ENCODE measurements at regions not wholly inside any gene's neighbourhood (a gene's known extent, or its start where the extent isn't known, plus 50 kb on each side); places are given as distances from the start of the nearest gene placed in this dataset.

- Histone ChIP-seq H3K27me3 (ENCODE audit: control insufficient read depth in 1 of 2, insufficient read depth in 1 of 2, low read length in 2 of 2) (peaks cover 0 to 18% of the 10 kb centered on the region in 2 experiments), H3K9me3 (ENCODE audit: control insufficient read depth, low read length) (no peaks in the 10 kb centered on the region), H2BK5ac (ENCODE audit: low read depth, low read length, poor library complexity, severe bottlenecking) (no peak overlapping the region), H3K14ac (ENCODE audit: low read length in 2 of 2) (no peak overlapping the region), H4K8ac (ENCODE audit: low read length) (no peak overlapping the region), H3K36me3 (ENCODE audit: control insufficient read depth in 1 of 2, insufficient read depth in 2 of 2, low read depth in 1 of 2, low read length in 2 of 2) (no peaks in the 10 kb centered on the region), H2BK15ac (ENCODE audit: low read depth, poor library complexity, severe bottlenecking) (no peak overlapping the region), H3K18ac (ENCODE audit: low read depth in 1 of 2, low read length in 2 of 2) (no peak overlapping the region), H2AK5ac (ENCODE audit: low read length, severe bottlenecking) (no peak overlapping the region), H4K91ac (ENCODE audit: low read length) (no peak overlapping the region), H3K4ac (ENCODE audit: low read depth in 1 of 2, low read length in 2 of 2) (no peak overlapping the region), H2BK12ac (ENCODE audit: low read length in 2 of 2) (no peak overlapping the region), H3K4me2 (ENCODE audit: low read length, poor library complexity, severe bottlenecking) (no peak overlapping the region), H2AFZ (ENCODE audit: low read depth, low read length) (no peak overlapping the region), H2BK120ac (ENCODE audit: low read depth, low read length) (no peak overlapping the region), H3K23ac (ENCODE audit: low read length in 2 of 2) (no peak overlapping the region), H3K4me3 (ENCODE audit: insufficient read depth in 1 of 2, low read depth in 1 of 2, low read length in 2 of 2) (no peak overlapping the region), H3K9ac (ENCODE audit: low read length) (no peak overlapping the region), H3K79me1 (replicated peaks; ENCODE audit: low read length, poor library complexity, severe bottlenecking) (no peaks in the 10 kb centered on the region), H3K4me1 (ENCODE audit: control insufficient read depth, insufficient read depth, low read depth, low read length) (peaks cover 11% of the 10 kb centered on the region), H3K27ac (ENCODE audit: low read length, poor library complexity, severe bottlenecking) (no peak overlapping the region)
- peak; percentile 5 for DNase-seq
- 19% methylated on average over 3 of the region's 3 CpGs for WGBS
Measured at GRCh38 chr6:8243475-8243874, 141.1 kb upstream of the EEF1E1 start.

- Histone ChIP-seq H3K79me1 (replicated peaks; ENCODE audit: low read length, poor library complexity, severe bottlenecking) (no peaks in the 10 kb centered on the region), H2BK120ac (ENCODE audit: low read depth, low read length) (no peak overlapping the region), H3K27ac (ENCODE audit: low read length, poor library complexity, severe bottlenecking) (no peak overlapping the region), H3K18ac (ENCODE audit: low read depth in 1 of 2, low read length in 2 of 2) (no peak overlapping the region), H3K27me3 (ENCODE audit: control insufficient read depth in 1 of 2, insufficient read depth in 1 of 2, low read length in 2 of 2) (peaks cover 0 to 21% of the 10 kb centered on the region in 2 experiments), H2BK15ac (ENCODE audit: low read depth, poor library complexity, severe bottlenecking) (no peak overlapping the region), H2AK5ac (ENCODE audit: low read length, severe bottlenecking) (peak overlapping the region; percentile 57), H3K36me3 (ENCODE audit: control insufficient read depth in 1 of 2, insufficient read depth in 2 of 2, low read depth in 1 of 2, low read length in 2 of 2) (no peaks in the 10 kb centered on the region), H3K9me3 (ENCODE audit: control insufficient read depth, low read length) (no peaks in the 10 kb centered on the region), H4K91ac (ENCODE audit: low read length) (no peak overlapping the region), H2AFZ (ENCODE audit: low read depth, low read length) (no peak overlapping the region), H4K8ac (ENCODE audit: low read length) (no peak overlapping the region), H2BK5ac (ENCODE audit: low read depth, low read length, poor library complexity, severe bottlenecking) (no peak overlapping the region), H3K4me3 (ENCODE audit: insufficient read depth in 1 of 2, low read depth in 1 of 2, low read length in 2 of 2) (no peak overlapping the region), H3K4me1 (ENCODE audit: control insufficient read depth, insufficient read depth, low read depth, low read length) (peaks cover 11% of the 10 kb centered on the region), H2BK12ac (ENCODE audit: low read length in 2 of 2) (no peak overlapping the region), H3K14ac (ENCODE audit: low read length in 2 of 2) (no peak overlapping the region), H3K4me2 (ENCODE audit: low read length, poor library complexity, severe bottlenecking) (no peak overlapping the region), H3K9ac (ENCODE audit: low read length) (no peak overlapping the region), H3K4ac (ENCODE audit: low read depth in 1 of 2, low read length in 2 of 2) (no peak overlapping the region), H3K23ac (ENCODE audit: low read length in 2 of 2) (no peak overlapping the region)
- WGBS, result 93% methylated on average over 3 of the region's 3 CpGs
- no peak for DNase-seq
Measured at GRCh38 chr6:8242885-8243284, 140.5 kb upstream of the EEF1E1 start.

- DNase-seq, result no peak
- no peak overlapping the region for H3K14ac ChIP-seq (ENCODE audit: low read length in 2 of 2)
- H2BK120ac ChIP-seq (ENCODE audit: low read depth, low read length), result no peak overlapping the region
- H2AK5ac ChIP-seq (ENCODE audit: low read length, severe bottlenecking), result no peak overlapping the region
- H2BK12ac ChIP-seq (ENCODE audit: low read length in 2 of 2), result no peak overlapping the region
- WGBS, result 88% methylated on average over 7 of the region's 7 CpGs
- H2BK15ac ChIP-seq (ENCODE audit: low read depth, poor library complexity, severe bottlenecking), result no peak overlapping the region
- no peak overlapping the region for H4K8ac ChIP-seq (ENCODE audit: low read length)
- no peak overlapping the region for H2AFZ ChIP-seq (ENCODE audit: low read depth, low read length)
- peak overlapping the region; percentile 90 for H3K27ac ChIP-seq (ENCODE audit: low read length, poor library complexity, severe bottlenecking)
- H3K9ac ChIP-seq (ENCODE audit: low read length), result no peak overlapping the region
- peaks cover 9% of the 10 kb centered on the region for H3K4me1 ChIP-seq (ENCODE audit: control insufficient read depth, insufficient read depth, low read depth, low read length)
- no peak overlapping the region for H3K4me3 ChIP-seq (ENCODE audit: insufficient read depth in 1 of 2, low read depth in 1 of 2, low read length in 2 of 2)
- H3K23ac ChIP-seq (ENCODE audit: low read length in 2 of 2), result no peak overlapping the region
- H3K4ac ChIP-seq (ENCODE audit: low read depth in 1 of 2, low read length in 2 of 2), result no peak overlapping the region
- H3K18ac ChIP-seq (ENCODE audit: low read depth in 1 of 2, low read length in 2 of 2), result no peak overlapping the region
- H4K91ac ChIP-seq (ENCODE audit: low read length), result no peak overlapping the region
- no peaks in the 10 kb centered on the region for H3K36me3 ChIP-seq (ENCODE audit: control insufficient read depth in 1 of 2, insufficient read depth in 2 of 2, low read depth in 1 of 2, low read length in 2 of 2)
- H2BK5ac ChIP-seq (ENCODE audit: low read depth, low read length, poor library complexity, severe bottlenecking), result no peak overlapping the region
- H3K9me3 ChIP-seq (ENCODE audit: control insufficient read depth, low read length), result no peaks in the 10 kb centered on the region
- no peak overlapping the region for H3K4me2 ChIP-seq (ENCODE audit: low read length, poor library complexity, severe bottlenecking)
- H3K79me1 ChIP-seq (replicated peaks; ENCODE audit: low read length, poor library complexity, severe bottlenecking), result no peaks in the 10 kb centered on the region
- H3K27me3 ChIP-seq (ENCODE audit: control insufficient read depth in 1 of 2, insufficient read depth in 1 of 2, low read length in 2 of 2), result peaks cover 0 to 21% of the 10 kb centered on the region in 2 experiments
Measured at GRCh38 chr6:8240301-8240700, 138.0 kb upstream of the EEF1E1 start.

GRCh38 chr6:8238773-8239683 lies 136.7 kb upstream of the EEF1E1 start:
- H3K4me1 ChIP-seq (ENCODE audit: control insufficient read depth, insufficient read depth, low read depth, low read length), result peaks cover 5% of the 10 kb centered on the region
- H2BK120ac ChIP-seq (ENCODE audit: low read depth, low read length), result no peak overlapping the region
- no peak overlapping the region for H3K9ac ChIP-seq (ENCODE audit: low read length)
- H4K91ac ChIP-seq (ENCODE audit: low read length), result no peak overlapping the region
- no peak overlapping the region for H3K14ac ChIP-seq (ENCODE audit: low read length in 2 of 2)
- no peak overlapping the region for H3K4me2 ChIP-seq (ENCODE audit: low read length, poor library complexity, severe bottlenecking)
- no peaks in the 10 kb centered on the region for H3K36me3 ChIP-seq (ENCODE audit: control insufficient read depth in 1 of 2, insufficient read depth in 2 of 2, low read depth in 1 of 2, low read length in 2 of 2)
- peak overlapping the region; percentile 65 for H2AK5ac ChIP-seq (ENCODE audit: low read length, severe bottlenecking)
- DNase-seq, result no peak
- no peak overlapping the region for H3K4me3 ChIP-seq (ENCODE audit: insufficient read depth in 1 of 2, low read depth in 1 of 2, low read length in 2 of 2)
- H2BK12ac ChIP-seq (ENCODE audit: low read length in 2 of 2), result no peak overlapping the region
- no peak overlapping the region for H3K23ac ChIP-seq (ENCODE audit: low read length in 2 of 2)
- no peak overlapping the region for H3K27ac ChIP-seq (ENCODE audit: low read length, poor library complexity, severe bottlenecking)
- H3K79me1 ChIP-seq (replicated peaks; ENCODE audit: low read length, poor library complexity, severe bottlenecking), result no peaks in the 10 kb centered on the region
- no peak overlapping the region for H2BK15ac ChIP-seq (ENCODE audit: low read depth, poor library complexity, severe bottlenecking)
- WGBS, result 77% methylated on average over 3 of the region's 10 CpGs
- H2AFZ ChIP-seq (ENCODE audit: low read depth, low read length), result no peak overlapping the region
- H2BK5ac ChIP-seq (ENCODE audit: low read depth, low read length, poor library complexity, severe bottlenecking), result no peak overlapping the region
- H3K27me3 ChIP-seq (ENCODE audit: control insufficient read depth in 1 of 2, insufficient read depth in 1 of 2, low read length in 2 of 2), result peaks cover 0 to 21% of the 10 kb centered on the region in 2 experiments
- no peak overlapping the region for H3K4ac ChIP-seq (ENCODE audit: low read depth in 1 of 2, low read length in 2 of 2)
- H3K9me3 ChIP-seq (ENCODE audit: control insufficient read depth, low read length), result no peaks in the 10 kb centered on the region
- H3K18ac ChIP-seq (ENCODE audit: low read depth in 1 of 2, low read length in 2 of 2), result no peak overlapping the region
- H4K8ac ChIP-seq (ENCODE audit: low read length), result no peak overlapping the region

Data from mesenchymal stem cell (in vitro differentiated cells and primary cell).